ENCODE measurements at regions not wholly inside any gene's neighbourhood (a gene's known extent, or its start where the extent isn't known, plus 50 kb on each side); places are given as distances from the start of the nearest gene placed in this dataset.

DNA sequence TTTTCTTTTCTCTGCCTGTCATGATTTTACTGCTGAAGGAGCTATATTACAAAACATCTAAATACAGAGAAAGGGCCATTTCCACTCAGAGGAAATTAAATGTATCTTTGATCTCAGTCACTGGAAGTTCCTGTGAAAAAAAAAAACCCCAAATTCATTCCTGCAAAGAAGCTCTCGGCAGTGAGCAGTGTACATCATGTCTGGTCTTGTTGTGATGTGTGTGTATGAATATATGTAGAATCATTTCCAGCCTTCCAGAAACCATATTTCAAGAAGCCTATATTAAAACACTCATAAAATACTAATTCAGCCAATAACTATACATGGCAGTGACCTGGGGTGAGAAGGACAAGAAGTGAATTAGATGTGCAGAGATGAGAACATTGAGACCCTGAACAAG is 393.2 kb upstream of the TENM4 start:
- TF ChIP-seq NFIC (IDR thresholded peaks at IDR 0.05) (no peak), CEBPB (IDR thresholded peaks at IDR 0.05) (no peak), EP300 (IDR thresholded peaks at IDR 0.05; ENCODE audit: borderline replicate concordance) (no peak), TCF12 (IDR thresholded peaks at IDR 0.05; ENCODE audit: low read depth) (no peak), CREB1 (IDR thresholded peaks at IDR 0.05; ENCODE audit: low read depth) (no peak)

DNA sequence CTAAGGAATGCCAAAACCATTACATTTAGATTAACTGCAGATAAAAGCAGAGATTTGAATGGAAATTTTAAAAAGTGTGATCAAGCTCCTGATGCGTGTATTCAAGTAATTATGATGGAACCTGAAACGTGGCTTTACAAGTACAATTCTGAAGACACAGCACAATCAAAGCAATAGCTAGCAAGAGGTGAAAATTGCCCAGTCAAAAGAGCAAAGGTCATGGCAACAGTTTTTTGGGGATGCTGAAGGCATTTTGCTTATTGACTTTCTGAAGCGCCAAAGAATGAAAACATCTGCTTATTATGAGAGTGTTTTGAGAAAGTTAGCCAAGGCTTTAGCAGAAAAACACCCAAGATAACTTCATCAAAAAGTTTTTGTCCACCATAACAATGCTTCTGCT is 389.6 kb upstream of the TENM4 start:
- no peak for TF ChIP-seq NFIC (IDR thresholded peaks at IDR 0.05)
- no peak for TF ChIP-seq FOXM1 (IDR thresholded peaks at IDR 0.05; ENCODE audit: borderline replicate concordance, low read depth)
- TF ChIP-seq, protein P1, sequence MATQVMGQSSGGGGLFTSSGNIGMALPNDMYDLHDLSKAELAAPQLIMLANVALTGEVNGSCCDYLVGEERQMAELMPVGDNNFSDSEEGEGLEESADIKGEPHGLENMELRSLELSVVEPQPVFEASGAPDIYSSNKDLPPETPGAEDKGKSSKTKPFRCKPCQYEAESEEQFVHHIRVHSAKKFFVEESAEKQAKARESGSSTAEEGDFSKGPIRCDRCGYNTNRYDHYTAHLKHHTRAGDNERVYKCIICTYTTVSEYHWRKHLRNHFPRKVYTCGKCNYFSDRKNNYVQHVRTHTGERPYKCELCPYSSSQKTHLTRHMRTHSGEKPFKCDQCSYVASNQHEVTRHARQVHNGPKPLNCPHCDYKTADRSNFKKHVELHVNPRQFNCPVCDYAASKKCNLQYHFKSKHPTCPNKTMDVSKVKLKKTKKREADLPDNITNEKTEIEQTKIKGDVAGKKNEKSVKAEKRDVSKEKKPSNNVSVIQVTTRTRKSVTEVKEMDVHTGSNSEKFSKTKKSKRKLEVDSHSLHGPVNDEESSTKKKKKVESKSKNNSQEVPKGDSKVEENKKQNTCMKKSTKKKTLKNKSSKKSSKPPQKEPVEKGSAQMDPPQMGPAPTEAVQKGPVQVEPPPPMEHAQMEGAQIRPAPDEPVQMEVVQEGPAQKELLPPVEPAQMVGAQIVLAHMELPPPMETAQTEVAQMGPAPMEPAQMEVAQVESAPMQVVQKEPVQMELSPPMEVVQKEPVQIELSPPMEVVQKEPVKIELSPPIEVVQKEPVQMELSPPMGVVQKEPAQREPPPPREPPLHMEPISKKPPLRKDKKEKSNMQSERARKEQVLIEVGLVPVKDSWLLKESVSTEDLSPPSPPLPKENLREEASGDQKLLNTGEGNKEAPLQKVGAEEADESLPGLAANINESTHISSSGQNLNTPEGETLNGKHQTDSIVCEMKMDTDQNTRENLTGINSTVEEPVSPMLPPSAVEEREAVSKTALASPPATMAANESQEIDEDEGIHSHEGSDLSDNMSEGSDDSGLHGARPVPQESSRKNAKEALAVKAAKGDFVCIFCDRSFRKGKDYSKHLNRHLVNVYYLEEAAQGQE (IDR thresholded peaks at IDR 0.05; ENCODE audit: low read depth) = no peak
- TF ChIP-seq TAF1 (IDR thresholded peaks at IDR 0.05; ENCODE audit: low read depth) = no peak
- TF ChIP-seq CEBPB (IDR thresholded peaks at IDR 0.05) = no peak
- no peak for TF ChIP-seq USF1 (IDR thresholded peaks at IDR 0.05)

GRCh38 chr11:79829891-79830290 is 389.1 kb upstream of the TENM4 start:
- TF ChIP-seq, protein P2, sequence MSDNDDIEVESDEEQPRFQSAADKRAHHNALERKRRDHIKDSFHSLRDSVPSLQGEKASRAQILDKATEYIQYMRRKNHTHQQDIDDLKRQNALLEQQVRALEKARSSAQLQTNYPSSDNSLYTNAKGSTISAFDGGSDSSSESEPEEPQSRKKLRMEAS (IDR thresholded peaks at IDR 0.05) = no peak
- TF ChIP-seq CEBPB (IDR thresholded peaks at IDR 0.05) = no peak
- no peak for TF ChIP-seq TEAD4 (IDR thresholded peaks at IDR 0.05)
- TF ChIP-seq NFIC (IDR thresholded peaks at IDR 0.05) = no peak
- no peak for TF ChIP-seq USF1 (IDR thresholded peaks at IDR 0.05)
- TF ChIP-seq EGR1 (IDR thresholded peaks at IDR 0.05) = no peak
- no peak for TF ChIP-seq YY1 (IDR thresholded peaks at IDR 0.05; ENCODE audit: low read depth)

DNA sequence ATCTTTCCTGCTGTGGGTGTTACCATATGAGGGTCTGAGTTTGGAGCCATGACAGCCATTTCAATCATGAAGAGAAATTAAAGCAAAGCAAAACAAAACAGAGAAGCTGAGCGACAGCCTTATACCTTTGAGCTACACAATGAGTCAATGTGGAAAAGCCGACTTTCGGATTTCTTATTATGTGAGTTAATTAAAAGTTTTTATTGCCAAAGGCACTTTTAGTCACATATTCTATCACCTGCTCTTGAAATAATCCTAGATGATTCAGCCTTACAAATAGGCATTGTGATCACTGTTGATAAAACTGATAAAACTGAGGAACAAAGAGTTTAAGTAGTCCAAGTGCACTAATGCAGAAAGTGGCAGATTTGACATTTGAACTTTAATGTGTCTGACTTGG is 381.9 kb upstream of the TENM4 start:
- TF ChIP-seq NFIC (IDR thresholded peaks at IDR 0.05) (no peak), CREB1 (IDR thresholded peaks at IDR 0.05; ENCODE audit: low read depth) (no peak), RAD21 (IDR thresholded peaks at IDR 0.05; ENCODE audit: low read depth) (no peak), TCF12 (IDR thresholded peaks at IDR 0.05; ENCODE audit: low read depth) (no peak), TEAD4 (IDR thresholded peaks at IDR 0.05) (no peak), ZBTB7A (IDR thresholded peaks at IDR 0.05; ENCODE audit: low read depth) (no peak), FOXM1 (IDR thresholded peaks at IDR 0.05; ENCODE audit: borderline replicate concordance, low read depth) (no peak), CEBPB (IDR thresholded peaks at IDR 0.05) (no peak), USF1 (IDR thresholded peaks at IDR 0.05) (no peak), YY1 (IDR thresholded peaks at IDR 0.05; ENCODE audit: low read depth) (no peak)
- TF ChIP-seq, protein P2 (IDR thresholded peaks at IDR 0.05) = no peak
- TF ChIP-seq, protein P1 (IDR thresholded peaks at IDR 0.05; ENCODE audit: low read depth) = no peak

- TF ChIP-seq ZBTB7A (IDR thresholded peaks at IDR 0.05; ENCODE audit: low read depth) (no peak), EGR1 (IDR thresholded peaks at IDR 0.05) (no peak), EP300 (IDR thresholded peaks at IDR 0.05; ENCODE audit: borderline replicate concordance) (no peak), YY1 (IDR thresholded peaks at IDR 0.05; ENCODE audit: low read depth) (no peak), CEBPB (IDR thresholded peaks at IDR 0.05) (no peak), NFIC (IDR thresholded peaks at IDR 0.05) (no peak), TEAD4 (IDR thresholded peaks at IDR 0.05) (no peak), TCF12 (IDR thresholded peaks at IDR 0.05; ENCODE audit: low read depth) (no peak)
- TF ChIP-seq, protein P1 (IDR thresholded peaks at IDR 0.05; ENCODE audit: low read depth) = no peak
- TF ChIP-seq, protein P2 (IDR thresholded peaks at IDR 0.05) = no peak
Measured at GRCh38 chr11:79813551-79813950, 372.7 kb upstream of the TENM4 start.

Measured in Ishikawa (cell line).